HEK293 (cell line): ENCODE measurements at regions not wholly inside any gene's neighbourhood (a gene's known extent, or its start where the extent isn't known, plus 50 kb on each side); places are given as distances from the start of the nearest gene placed in this dataset.

Experiments used
- CTCF ChIA-PET: fragments of 350-600 bp; formaldehyde crosslinking; extraction: SDS; loops from one replicate; lab custom pipeline; 2021; ENCODE audit warnings: antibody characterized with exemption; lab: Yijun Ruan, JAX
- POLR2A ChIA-PET: fragments of 300-600 bp; formaldehyde crosslinking; extraction: SDS; loops from one replicate; lab custom pipeline; 2020; ENCODE audit warnings: antibody characterized with exemption, inconsistent platforms; lab: Yijun Ruan, JAX
- H3K27ac ChIP-seq: fragments of 200-500 bp; sonication (Bioruptor generic); 2 replicates; pipeline ENCODE4 v1.5.1; 2014; ENCODE audit warnings: low read depth, low read length, control low read depth, inconsistent platforms; ENCODE audit errors: extremely low read depth
- H3K36me3 ChIP-seq, 2 experiments: fragments of 200-500 bp in 1 of 2; sonication (Bioruptor generic) in 1 of 2; 1 replicate in 1 of 2; 2 replicates in 1 of 2; pipeline ENCODE4 v1.5.1; 2014 to 2017; ENCODE audit warnings: inconsistent platforms in 2 of 2, low read length in 2 of 2; ENCODE audit not compliant: control insufficient read depth in 2 of 2, insufficient read depth in 1 of 2
- H3K4me1 ChIP-seq: fragments of 200-500 bp; sonication (Bioruptor generic); 2 replicates; pipeline ENCODE4 v1.5.1; 2014; ENCODE audit warnings: mild to moderate bottlenecking, low read length, inconsistent platforms; ENCODE audit not compliant: control insufficient read depth, insufficient read depth
- H3K4me3 ChIP-seq: 2 replicates; pipeline ENCODE4 v1.5.1; 2011; ENCODE audit warnings: low read depth, mild to moderate bottlenecking, control low read depth, low read length, moderate library complexity
- H3K9me3 ChIP-seq: fragments of 200-500 bp; sonication (Bioruptor generic); 2 replicates; pipeline ENCODE4 v1.5.1; 2014; ENCODE audit warnings: low read depth, low read length, inconsistent platforms; ENCODE audit not compliant: control insufficient read depth, insufficient read depth
- BCL6B ChIP-seq: fragments of 450-650 bp; formaldehyde crosslinking; IDR thresholded peaks from 2 replicates; pipeline ENCODE4 v1.5.1; 2017; ENCODE audit warnings: missing biosample characterization, missing genetic modification characterization
- KLF16 ChIP-seq: fragments of 450-650 bp; formaldehyde crosslinking; IDR thresholded peaks from 2 replicates; pipeline ENCODE4 v1.5.1; 2017; ENCODE audit warnings: missing biosample characterization, missing genetic modification characterization
- MYNN ChIP-seq: fragments of 450-650 bp; formaldehyde crosslinking; IDR thresholded peaks from 2 replicates; pipeline ENCODE4 v1.5.1; 2016; ENCODE audit warnings: missing biosample characterization, missing genetic modification characterization, borderline replicate concordance
- PATZ1 ChIP-seq: fragments of 450-650 bp; formaldehyde crosslinking; IDR thresholded peaks from 2 replicates; pipeline ENCODE4 v1.5.1; 2016; ENCODE audit warnings: missing biosample characterization, missing genetic modification characterization
- SCRT2 ChIP-seq: fragments of 450-650 bp; formaldehyde crosslinking; IDR thresholded peaks from 2 replicates; pipeline ENCODE4 v1.5.1; 2016; ENCODE audit warnings: missing biosample characterization, missing genetic modification characterization
- YY2 ChIP-seq: fragments of 450-650 bp; formaldehyde crosslinking; IDR thresholded peaks from 2 replicates; pipeline ENCODE4 v1.5.1; 2016; ENCODE audit warnings: missing biosample characterization, missing genetic modification characterization
- ZBTB49 ChIP-seq: fragments of 450-650 bp; formaldehyde crosslinking; IDR thresholded peaks from 2 replicates; pipeline ENCODE4 v1.5.1; 2016; ENCODE audit warnings: missing biosample characterization, missing genetic modification characterization, low read depth
- ZEB2 ChIP-seq: fragments of 450-650 bp; formaldehyde crosslinking; IDR thresholded peaks from 2 replicates; pipeline ENCODE4 v1.5.1; 2016; ENCODE audit warnings: missing biosample characterization, missing genetic modification characterization
- ZNF175 ChIP-seq: fragments of 450-650 bp; formaldehyde crosslinking; IDR thresholded peaks from 2 replicates; pipeline ENCODE4 v1.5.1; 2016; ENCODE audit warnings: missing biosample characterization, missing genetic modification characterization
- ZNF214 ChIP-seq: fragments of 450-650 bp; formaldehyde crosslinking; IDR thresholded peaks from 2 replicates; pipeline ENCODE4 v1.5.1; 2017; ENCODE audit warnings: missing biosample characterization, mild to moderate bottlenecking, missing genetic modification characterization, borderline replicate concordance
- ZNF248 ChIP-seq: fragments of 450-650 bp; formaldehyde crosslinking; IDR thresholded peaks from 2 replicates; pipeline ENCODE4 v1.5.1; 2017; ENCODE audit warnings: missing biosample characterization, missing genetic modification characterization
- ZNF302 ChIP-seq: fragments of 450-650 bp; formaldehyde crosslinking; IDR thresholded peaks from 2 replicates; pipeline ENCODE4 v1.5.1; 2016; ENCODE audit warnings: missing biosample characterization, missing genetic modification characterization, low read depth
- ZNF311 ChIP-seq: fragments of 450-650 bp; formaldehyde crosslinking; IDR thresholded peaks from 2 replicates; pipeline ENCODE4 v1.5.1; 2017; ENCODE audit warnings: missing biosample characterization, missing genetic modification characterization, borderline replicate concordance
- ZNF530 ChIP-seq: fragments of 450-650 bp; formaldehyde crosslinking; IDR thresholded peaks from 2 replicates; pipeline ENCODE4 v1.5.1; 2016; ENCODE audit warnings: low read depth, missing biosample characterization, missing genetic modification characterization
- ZNF555 ChIP-seq: fragments of 450-650 bp; formaldehyde crosslinking; conservative IDR thresholded peaks from 2 replicates; pipeline ENCODE4 v1.5.1; 2017; ENCODE audit warnings: missing biosample characterization, mild to moderate bottlenecking, missing genetic modification characterization, inconsistent platforms
- ZNF560 ChIP-seq: fragments of 450-650 bp; formaldehyde crosslinking; IDR thresholded peaks from 2 replicates; pipeline ENCODE4 v1.5.1; 2017; ENCODE audit warnings: missing biosample characterization, missing genetic modification characterization, borderline replicate concordance
- ZNF626 ChIP-seq: fragments of 450-650 bp; sonication (Bioruptor Pico); formaldehyde crosslinking; IDR thresholded peaks from 2 replicates; pipeline ENCODE4 v1.5.1; 2018; ENCODE audit warnings: missing biosample characterization, missing genetic modification characterization, inconsistent platforms
- ZNF670 ChIP-seq: fragments of 450-650 bp; formaldehyde crosslinking; IDR thresholded peaks from 2 replicates; pipeline ENCODE4 v1.5.1; 2016; ENCODE audit warnings: missing biosample characterization, missing genetic modification characterization, low read depth
- ZXDB ChIP-seq: fragments of 450-650 bp; formaldehyde crosslinking; IDR thresholded peaks from 2 replicates; pipeline ENCODE4 v1.5.1; 2016; ENCODE audit warnings: missing biosample characterization, missing genetic modification characterization
- TF ChIP-seq, protein P1 (sequence below): fragments of 450-650 bp; formaldehyde crosslinking; IDR thresholded peaks from 2 replicates; pipeline ENCODE4 v1.5.1; 2016; ENCODE audit warnings: missing biosample characterization, missing genetic modification characterization

DNA sequence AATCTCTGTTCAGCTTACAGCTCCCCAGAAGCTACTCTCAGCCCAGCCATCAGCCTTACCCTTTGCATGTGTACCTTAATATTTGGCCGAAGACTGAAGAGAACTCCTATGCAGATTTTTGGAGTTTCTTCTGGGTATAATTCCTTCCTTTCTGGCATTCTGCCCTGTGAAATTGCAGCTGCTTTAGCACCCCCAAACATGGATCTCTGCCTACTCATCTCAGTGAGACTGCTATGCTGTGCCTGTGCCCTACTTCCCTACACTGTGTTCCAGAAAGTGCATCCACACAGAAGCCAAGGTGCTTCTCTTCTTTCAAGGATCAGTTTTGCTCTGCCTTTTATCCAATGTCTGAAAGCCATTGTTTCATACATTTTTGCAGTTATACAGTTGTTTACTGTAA lies 81.6 kb downstream of the NPY start:
- ChIA-PET POLR2A (no interaction called here), CTCF (interaction anchor here (0.8 to 1.3 kb wide), 3 partner anchors 16 to 300 kb away, joined by 3 to 6 read pairs (median 3); no protein-coding TSS in a partner anchor)
- Histone ChIP-seq H3K36me3 (no peaks in the 10 kb centered on the region), H3K27ac (no peak overlapping the region), H3K4me3 (no peak overlapping the region), H3K9me3 (no peaks in the 10 kb centered on the region; the same call in 1 of the 2 replicates), H3K4me1 (no peaks in the 10 kb centered on the region)
- TF ChIP-seq ZNF214 (tag by site-specific recombination), result no peak
- TF ChIP-seq ZNF175 (tag by site-specific recombination), result no peak
- no peak for TF ChIP-seq MYNN
- TF ChIP-seq ZXDB (tag by site-specific recombination), result no peak
- TF ChIP-seq ZNF530 (tag by site-specific recombination), result no peak
- no peak for TF ChIP-seq SCRT2 (tag by site-specific recombination)

DNA sequence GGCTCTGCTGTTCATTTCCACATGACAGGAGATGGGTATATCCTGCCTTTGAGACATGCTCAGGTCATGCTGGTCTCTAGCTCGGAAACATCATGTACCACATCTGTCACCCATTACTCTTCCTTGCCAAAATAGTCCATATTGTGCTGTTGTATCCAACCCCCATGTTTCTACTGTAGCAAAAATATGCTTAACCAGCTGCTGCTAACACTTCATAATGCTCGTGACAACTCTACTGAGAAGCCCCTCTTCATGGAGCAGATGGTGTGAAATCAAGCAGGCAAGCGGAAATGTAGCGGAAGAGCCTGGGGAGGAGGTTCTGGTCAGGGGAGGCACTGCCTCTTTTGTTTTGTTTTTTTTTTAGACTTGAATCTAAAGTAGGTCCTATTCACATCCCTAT lies 82.9 kb downstream of the NPY start:
- H3K4me3 ChIP-seq, result no peak overlapping the region
- no peak overlapping the region for H3K27ac ChIP-seq
- CTCF ChIA-PET, result interaction anchor here (0.6 to 1.0 kb wide), 2 partner anchors 13 to 732 kb away, joined by 3 to 5 read pairs; no protein-coding TSS in a partner anchor
- no peaks in the 10 kb centered on the region; the same call in 1 of the 2 replicates for H3K9me3 ChIP-seq
- POLR2A ChIA-PET, result no interaction called here
- H3K4me1 ChIP-seq, result no peaks in the 10 kb centered on the region
- H3K36me3 ChIP-seq, result no peaks in the 10 kb centered on the region
- TF ChIP-seq, protein P1, sequence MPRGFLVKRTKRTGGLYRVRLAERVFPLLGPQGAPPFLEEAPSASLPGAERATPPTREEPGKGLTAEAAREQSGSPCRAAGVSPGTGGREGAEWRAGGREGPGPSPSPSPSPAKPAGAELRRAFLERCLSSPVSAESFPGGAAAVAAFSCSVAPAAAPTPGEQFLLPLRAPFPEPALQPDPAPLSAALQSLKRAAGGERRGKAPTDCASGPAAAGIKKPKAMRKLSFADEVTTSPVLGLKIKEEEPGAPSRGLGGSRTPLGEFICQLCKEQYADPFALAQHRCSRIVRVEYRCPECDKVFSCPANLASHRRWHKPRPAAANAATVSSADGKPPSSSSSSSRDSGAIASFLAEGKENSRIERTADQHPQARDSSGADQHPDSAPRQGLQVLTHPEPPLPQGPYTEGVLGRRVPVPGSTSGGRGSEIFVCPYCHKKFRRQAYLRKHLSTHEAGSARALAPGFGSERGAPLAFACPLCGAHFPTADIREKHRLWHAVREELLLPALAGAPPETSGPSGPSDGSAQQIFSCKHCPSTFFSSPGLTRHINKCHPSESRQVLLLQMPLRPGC, result no peak

DNA sequence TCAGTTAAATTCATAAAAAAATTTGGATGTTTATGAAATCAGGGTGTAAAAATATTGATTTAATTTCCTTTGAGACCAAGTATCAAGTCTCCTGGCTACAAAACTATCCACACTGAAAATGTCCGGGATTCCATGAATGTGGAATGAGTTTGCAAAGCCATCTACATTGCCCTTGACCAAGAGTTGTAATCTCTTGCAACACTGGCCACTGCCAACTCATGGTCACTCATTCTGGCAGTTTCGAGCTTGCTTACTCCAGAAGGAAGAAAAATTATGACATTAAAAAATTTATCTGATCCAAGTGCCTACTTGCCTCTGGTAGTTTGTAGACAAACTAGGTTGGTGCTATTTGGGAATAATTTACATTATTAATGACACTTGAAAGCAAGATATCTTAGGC lies 84.2 kb downstream of the NPY start:
- TF ChIP-seq ZBTB49 (tag by site-specific recombination) (no peak), ZNF248 (tag by site-specific recombination) (no peak), BCL6B (no peak), ZNF555 (no peak), ZNF302 (tag by site-specific recombination) (no peak), KLF16 (tag by site-specific recombination) (no peak), ZNF670 (tag by site-specific recombination) (no peak), ZNF311 (tag by site-specific recombination) (no peak), PATZ1 (no peak), ZNF626 (tag by site-specific recombination) (no peak), YY2 (no peak), ZNF560 (tag by site-specific recombination) (no peak), ZEB2 (tag by site-specific recombination) (no peak)
- no peaks in the 10 kb centered on the region for H3K4me1 ChIP-seq
- no peak overlapping the region for H3K27ac ChIP-seq
- H3K9me3 ChIP-seq, result no peaks in the 10 kb centered on the region; the same call in 1 of the 2 replicates
- ChIA-PET POLR2A (no interaction called here), CTCF (interaction anchor here (0.7 kb wide), 1 partner anchor 9 kb away, joined by 3 read pairs; no protein-coding TSS in a partner anchor)
- H3K36me3 ChIP-seq, result no peaks in the 10 kb centered on the region
- no peak overlapping the region for H3K4me3 ChIP-seq
